ENCODE measurements at regions not wholly inside any gene's neighbourhood (a gene's known extent, or its start where the extent isn't known, plus 50 kb on each side); places are given as distances from the start of the nearest gene placed in this dataset.
A peak's percentile ranks its signal among the peaks of the same experiment; 100 is the strongest.

DNA sequence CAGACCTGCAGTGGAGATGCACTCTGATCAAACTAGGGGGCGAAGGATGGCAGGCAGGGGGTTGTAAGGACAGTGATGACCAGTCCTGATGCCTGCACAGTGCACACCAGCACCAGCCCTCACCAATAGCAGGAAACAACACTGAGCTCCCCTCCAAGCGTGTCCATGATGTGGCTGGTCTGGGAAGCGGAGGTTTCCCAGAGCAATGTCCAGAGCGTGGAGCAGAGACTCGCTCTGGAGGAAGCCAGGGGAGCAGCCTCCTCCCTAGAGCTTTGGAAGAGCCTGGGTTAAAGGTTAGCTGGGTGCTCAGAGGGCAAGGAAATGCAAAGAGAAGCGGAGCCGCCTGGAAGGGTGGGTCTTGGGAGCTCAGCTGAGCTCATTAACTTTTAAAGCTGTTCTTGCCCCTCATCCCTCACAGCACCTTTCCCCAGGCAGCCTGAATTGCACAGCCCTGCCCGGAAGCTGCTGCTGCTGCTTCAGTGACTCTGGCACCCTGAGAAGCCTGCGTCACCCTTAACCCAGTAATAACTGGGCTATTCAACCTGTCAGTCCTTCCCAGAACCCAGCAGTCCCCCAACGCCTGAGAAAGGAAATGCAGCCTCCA, 162.2 kb upstream of the RAB4A start (continued):
- TF ChIP-seq NR2F1 (CRISPR knock-in tag; IDR thresholded peaks at IDR 0.05) (0 out of 4 replicates have a peak, but pooled peaks of 1 of the 2 experiments have one; percentile 15), GABPB1 (CRISPR knock-in tag; IDR thresholded peaks at IDR 0.05) (peak; percentile 29; the same call in 1 of the 2 replicates), STAG1 (CRISPR knock-in tag; IDR thresholded peaks at IDR 0.05) (0 out of 2 replicates have a peak, but pooled peaks have one; percentile 16), TBX2 (CRISPR knock-in tag; IDR thresholded peaks at IDR 0.05; ENCODE audit: borderline replicate concordance) (peak; percentile 54), ZNF12 (CRISPR knock-in tag; IDR thresholded peaks at IDR 0.05) (no peak), NR2F6 (IDR thresholded peaks at IDR 0.05) (peak; percentile 57; the same call in 1 of the 2 replicates), NR2F6 (CRISPR knock-in tag; IDR thresholded peaks at IDR 0.05) (peak; percentile 47; the same call in 1 of the 2 replicates), ZNF343 (CRISPR knock-in tag; IDR thresholded peaks at IDR 0.05) (peak; percentile 65; the same call in 1 of the 2 replicates), ZSCAN31 (CRISPR knock-in tag; IDR thresholded peaks at IDR 0.05; ENCODE audit: low read depth) (peak; percentile 16; the same call in 1 of the 2 replicates), ZNF367 (CRISPR knock-in tag; IDR thresholded peaks at IDR 0.05; ENCODE audit: borderline replicate concordance) (no peak), ZBTB7A (CRISPR knock-in tag; IDR thresholded peaks at IDR 0.05) (no peak; the same call in 1 of the 2 replicates), ZNF547 (CRISPR knock-in tag; IDR thresholded peaks at IDR 0.05) (no peak), MED13 (CRISPR knock-in tag; IDR thresholded peaks at IDR 0.05) (no peak), NKX3-1 (CRISPR knock-in tag; IDR thresholded peaks at IDR 0.05) (0 out of 2 replicates have a peak, but pooled peaks have one; percentile 45), ZNF546 (CRISPR knock-in tag; conservative IDR thresholded peaks at IDR 0.05) (no peak), ZSCAN30 (CRISPR knock-in tag; IDR thresholded peaks at IDR 0.05) (no peak), ZBTB38 (CRISPR knock-in tag; IDR thresholded peaks at IDR 0.05) (peak; percentile 79), ELF3 (CRISPR knock-in tag; IDR thresholded peaks at IDR 0.05) (peak; percentile 13; the same call in 1 of the 2 replicates)
- TF ChIP-seq, protein P1, sequence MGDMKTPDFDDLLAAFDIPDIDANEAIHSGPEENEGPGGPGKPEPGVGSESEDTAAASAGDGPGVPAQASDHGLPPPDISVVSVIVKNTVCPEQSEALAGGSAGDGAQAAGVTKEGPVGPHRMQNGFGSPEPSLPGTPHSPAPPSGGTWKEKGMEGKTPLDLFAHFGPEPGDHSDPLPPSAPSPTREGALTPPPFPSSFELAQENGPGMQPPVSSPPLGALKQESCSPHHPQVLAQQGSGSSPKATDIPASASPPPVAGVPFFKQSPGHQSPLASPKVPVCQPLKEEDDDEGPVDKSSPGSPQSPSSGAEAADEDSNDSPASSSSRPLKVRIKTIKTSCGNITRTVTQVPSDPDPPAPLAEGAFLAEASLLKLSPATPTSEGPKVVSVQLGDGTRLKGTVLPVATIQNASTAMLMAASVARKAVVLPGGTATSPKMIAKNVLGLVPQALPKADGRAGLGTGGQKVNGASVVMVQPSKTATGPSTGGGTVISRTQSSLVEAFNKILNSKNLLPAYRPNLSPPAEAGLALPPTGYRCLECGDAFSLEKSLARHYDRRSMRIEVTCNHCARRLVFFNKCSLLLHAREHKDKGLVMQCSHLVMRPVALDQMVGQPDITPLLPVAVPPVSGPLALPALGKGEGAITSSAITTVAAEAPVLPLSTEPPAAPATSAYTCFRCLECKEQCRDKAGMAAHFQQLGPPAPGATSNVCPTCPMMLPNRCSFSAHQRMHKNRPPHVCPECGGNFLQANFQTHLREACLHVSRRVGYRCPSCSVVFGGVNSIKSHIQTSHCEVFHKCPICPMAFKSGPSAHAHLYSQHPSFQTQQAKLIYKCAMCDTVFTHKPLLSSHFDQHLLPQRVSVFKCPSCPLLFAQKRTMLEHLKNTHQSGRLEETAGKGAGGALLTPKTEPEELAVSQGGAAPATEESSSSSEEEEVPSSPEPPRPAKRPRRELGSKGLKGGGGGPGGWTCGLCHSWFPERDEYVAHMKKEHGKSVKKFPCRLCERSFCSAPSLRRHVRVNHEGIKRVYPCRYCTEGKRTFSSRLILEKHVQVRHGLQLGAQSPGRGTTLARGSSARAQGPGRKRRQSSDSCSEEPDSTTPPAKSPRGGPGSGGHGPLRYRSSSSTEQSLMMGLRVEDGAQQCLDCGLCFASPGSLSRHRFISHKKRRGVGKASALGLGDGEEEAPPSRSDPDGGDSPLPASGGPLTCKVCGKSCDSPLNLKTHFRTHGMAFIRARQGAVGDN (CRISPR knock-in tag; IDR thresholded peaks at IDR 0.05) = peak; percentile 88
- TF ChIP-seq, protein P2, sequence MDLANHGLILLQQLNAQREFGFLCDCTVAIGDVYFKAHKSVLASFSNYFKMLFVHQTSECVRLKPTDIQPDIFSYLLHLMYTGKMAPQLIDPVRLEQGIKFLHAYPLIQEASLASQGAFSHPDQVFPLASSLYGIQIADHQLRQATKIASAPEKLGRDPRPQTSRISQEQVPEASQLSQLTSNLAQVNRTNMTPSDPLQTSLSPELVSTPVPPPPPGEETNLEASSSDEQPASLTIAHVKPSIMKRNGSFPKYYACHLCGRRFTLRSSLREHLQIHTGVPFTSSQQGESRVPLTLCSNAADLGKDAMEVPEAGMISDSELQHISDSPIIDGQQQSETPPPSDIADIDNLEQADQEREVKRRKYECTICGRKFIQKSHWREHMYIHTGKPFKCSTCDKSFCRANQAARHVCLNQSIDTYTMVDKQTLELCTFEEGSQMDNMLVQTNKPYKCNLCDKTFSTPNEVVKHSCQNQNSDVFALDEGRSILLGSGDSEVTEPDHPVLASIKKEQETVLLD (CRISPR knock-in tag; IDR thresholded peaks at IDR 0.05; ENCODE audit: low read depth) = no peak
- TF ChIP-seq, protein P3, sequence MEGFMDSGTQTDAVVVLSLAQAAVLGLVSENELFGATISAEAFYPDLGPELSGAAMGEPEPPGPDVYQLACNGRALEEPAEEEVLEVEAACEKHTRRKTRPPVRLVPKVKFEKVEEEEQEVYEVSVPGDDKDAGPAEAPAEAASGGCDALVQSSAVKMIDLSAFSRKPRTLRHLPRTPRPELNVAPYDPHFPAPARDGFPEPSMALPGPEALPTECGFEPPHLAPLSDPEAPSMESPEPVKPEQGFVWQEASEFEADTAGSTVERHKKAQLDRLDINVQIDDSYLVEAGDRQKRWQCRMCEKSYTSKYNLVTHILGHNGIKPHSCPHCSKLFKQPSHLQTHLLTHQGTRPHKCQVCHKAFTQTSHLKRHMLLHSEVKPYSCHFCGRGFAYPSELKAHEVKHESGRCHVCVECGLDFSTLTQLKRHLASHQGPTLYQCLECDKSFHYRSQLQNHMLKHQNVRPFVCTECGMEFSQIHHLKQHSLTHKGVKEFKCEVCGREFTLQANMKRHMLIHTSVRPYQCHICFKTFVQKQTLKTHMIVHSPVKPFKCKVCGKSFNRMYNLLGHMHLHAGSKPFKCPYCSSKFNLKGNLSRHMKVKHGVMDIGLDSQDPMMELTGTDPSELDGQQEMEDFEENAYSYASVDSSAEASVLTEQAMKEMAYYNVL (CRISPR knock-in tag; IDR thresholded peaks at IDR 0.05; ENCODE audit: borderline replicate concordance) = no peak

All from HepG2 (cell line).